Heart right ventricle (tissue), 16 donors: ENCODE measurements at regions not wholly inside any gene's neighbourhood (a gene's known extent, or its start where the extent isn't known, plus 50 kb on each side); places are given as distances from the start of the nearest gene placed in this dataset.
A peak's percentile ranks its signal among the peaks of the same experiment; 100 is the strongest.
"Not testable (repeated sequence)": the region's sequence is repeated elsewhere in the genome, so short reads cannot be mapped to it uniquely, and the experiment has no call there.

ENCODE experiments used
- ATAC-seq, 8 donors: fragments of 200-7000 bp; cut with Tn5 transposase; one replicate each; pipeline ENCODE4 v1.9.1; 2020; ENCODE audit warnings: mild to moderate bottlenecking in 8 of 8, moderate library complexity in 8 of 8, moderate number of reproducible peaks in 1 of 8
- DNase-seq, 2 donors: peaks; one replicate each; pipeline ENCODE4 v3.0.0-alpha.2; 2020
- H3K27ac ChIP-seq, 10 donors: fragments of 200-600 bp; sonication (generic) in 2 of 10; one replicate each; pipeline versions ENCODE4 v1.5.0 to v1.8.0; 2020 to 2022; ENCODE audit warnings: mild to moderate bottlenecking in 3 of 10
- H3K27me3 ChIP-seq, 7 donors: fragments of 200-600 bp; one replicate each; pipeline ENCODE4 v1.8.0; 2021 to 2022; ENCODE audit warnings: mild to moderate bottlenecking in 2 of 7
- H3K36me3 ChIP-seq, 9 donors: fragments of 200-600 bp; sonication (generic) in 1 of 9; one replicate each; pipeline versions ENCODE4 v1.5.0 to v1.8.0; 2020 to 2022; ENCODE audit warnings: mild to moderate bottlenecking in 2 of 9
- H3K4me1 ChIP-seq, 9 donors: fragments of 200-600 bp; sonication (generic) in 1 of 9; one replicate each; pipeline versions ENCODE4 v1.5.0 to v1.8.0; 2020 to 2022; ENCODE audit warnings: mild to moderate bottlenecking in 4 of 9
- H3K4me3 ChIP-seq, 10 donors: fragments of 200-600 bp; sonication (generic) in 2 of 10; one replicate each; pipeline versions ENCODE4 v1.5.0 to v1.8.0; 2020 to 2022; ENCODE audit warnings: mild to moderate bottlenecking in 7 of 10, moderate library complexity in 2 of 10
- H3K9me3 ChIP-seq, 11 donors: fragments of 200-600 bp in 10 of 11; sonication (generic) in 2 of 11; one replicate each; pipeline versions ENCODE4 v1.5.0 to v1.8.0; 2013 to 2022; ENCODE audit warnings: mild to moderate bottlenecking in 2 of 11, control low read depth in 1 of 11, moderate library complexity in 1 of 11
- WGBS, 2 donors: extraction: QIAGEN DNeasy Blood & Tissue Kit; methylation state at CpG; one replicate each; pipeline ENCODE4 v1.1.7; 2013; ENCODE audit warnings: inconsistent platforms in 1 of 2; 5-methylcytosine and 5-hydroxymethylcytosine counted together
- intact Hi-C, 10 donors: fragments of 100-400 bp; cut with DNase I; formaldehyde crosslinking; loops; one replicate each; pipeline versions ENCODE4 v1.11.1 to v1.14.2; 2022
- donor health status: Arrhythmogenic right ventricular cardiomyopathy.
- donor health status: ischemic (EF 13 %, LVEDD 7.1; RV severe dilation, severe dysfunction).
- donor health status: healthy with polysubstance abuse.
- donor health status: DM: no; HTN: yes; CAD: no.
- donor health status: DM: no; HTN: no; CAD: no.
- donor health status: ischemic (EF 25% LVEDD 6.9; RV normal size, moderate dysfunction).
- donor health status: ischemic (EF 25% LVEDD 5.7; RV mildly dilated, moderate dysfunction).
- donor health status: healthy.
- donor health status: DM: yes; HTN: yes; CAD: no.
- donor health status: Ischemic cardiomyopathy.
- donor health status: ischemic (EF 35%, LVEDD 5.7; RV mildly dilated, moderate dysfunction).
- donor health status: nonischemic (EF 11% LVEDD 7.7; RV severe dilation, severe dysfunction).
- donor health status: DM: yes; HTN: yes; CAD: no.
- donor health status: PGD.
- donor health status: ischemic (EF 29% LVEDD 5.4; RV normal size, mild dysfunction).
- donor health status: nonischemic (EF 23%, LVEDD 6.1; RV moderate dilation, normal function).

GRCh38 chr2:111381530-111382306, 261.0 kb downstream of the BCL2L11 start:
- intact Hi-C loops, ATAC-seq, H3K4me3 ChIP-seq, H3K27me3 ChIP-seq, DNase-seq, H3K9me3 ChIP-seq, H3K36me3 ChIP-seq, H3K27ac ChIP-seq, H3K4me1 ChIP-seq: not testable (repeated sequence)
- WGBS, 2 donors, result 80 to 91% methylated on average over 9 of the region's 11 CpGs

DNA sequence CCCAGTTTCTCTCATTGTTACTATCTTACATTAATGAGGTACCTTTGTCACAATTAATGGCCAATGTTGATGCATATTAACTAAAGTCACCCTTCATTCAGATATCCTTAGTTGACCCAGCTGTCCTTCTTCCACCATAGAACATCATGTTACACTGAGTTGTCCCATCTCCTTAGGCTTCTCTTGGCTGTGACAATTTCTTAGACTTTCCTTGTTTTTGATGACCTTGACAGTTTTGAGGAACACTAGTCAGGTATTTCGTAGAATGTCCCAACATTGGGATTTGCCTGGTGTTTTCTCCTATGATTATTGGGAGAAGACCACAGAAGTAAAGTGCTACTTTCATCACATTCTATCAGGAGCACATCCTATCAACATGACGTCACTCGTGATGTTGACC, 261.8 kb downstream of the BCL2L11 start:
- H3K4me3 ChIP-seq, H3K4me1 ChIP-seq, H3K27me3 ChIP-seq, H3K36me3 ChIP-seq, DNase-seq, intact Hi-C loops, H3K27ac ChIP-seq, ATAC-seq, H3K9me3 ChIP-seq: not testable (repeated sequence)
- 90 to 96% methylated on average over 2 of the region's 3 CpGs for WGBS, 2 donors

GRCh38 chr2:111383311-111383710, 262.6 kb downstream of the BCL2L11 start:
- ATAC-seq, intact Hi-C loops, H3K9me3 ChIP-seq, H3K4me3 ChIP-seq, H3K4me1 ChIP-seq, DNase-seq, H3K27me3 ChIP-seq, H3K27ac ChIP-seq, H3K36me3 ChIP-seq: not testable (repeated sequence)
- WGBS, 2 donors, result 88 to 94% methylated on average over 10 of the region's 12 CpGs

DNA sequence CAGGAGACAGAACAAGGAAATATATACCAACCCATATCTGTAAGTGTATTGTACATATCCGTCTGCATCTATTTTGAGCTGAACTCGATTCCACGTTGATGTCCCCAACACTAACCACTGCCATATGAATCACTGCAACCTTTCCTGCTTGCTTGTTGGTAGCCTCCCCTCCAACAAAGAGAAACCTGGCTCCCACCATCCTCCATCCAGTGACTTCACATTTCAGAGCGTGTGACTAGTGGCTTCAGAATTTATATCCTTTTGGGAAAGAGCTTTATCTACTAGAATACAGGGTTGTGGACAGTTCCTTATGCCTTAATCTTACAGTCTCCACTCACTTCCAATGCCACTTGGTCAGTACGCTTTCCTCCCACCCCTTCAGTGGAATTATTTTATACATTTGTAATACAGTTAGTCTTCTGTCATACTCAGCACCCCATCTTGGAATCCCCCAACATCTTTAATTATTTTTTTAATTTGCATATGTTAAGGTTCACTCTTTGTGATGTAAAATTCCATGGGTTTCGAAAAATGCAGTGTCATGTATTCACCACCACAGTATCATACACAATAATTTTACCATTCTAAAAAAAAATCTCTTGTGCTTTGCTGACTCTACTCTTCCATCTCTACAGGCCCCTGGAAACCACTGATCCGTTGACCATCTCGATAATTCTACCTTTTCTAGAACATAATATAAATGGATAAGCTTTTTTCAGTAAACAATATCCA, 264.7 kb downstream of the BCL2L11 start:
- ATAC-seq, H3K27me3 ChIP-seq, H3K4me3 ChIP-seq, DNase-seq, H3K9me3 ChIP-seq, H3K36me3 ChIP-seq, H3K27ac ChIP-seq, H3K4me1 ChIP-seq, intact Hi-C loops: not testable (repeated sequence)
- 93 to 96% methylated on average over 5 to 6 of the region's 8 CpGs for WGBS, 2 donors

- not testable (repeated sequence) for DNase-seq, ATAC-seq, H3K27ac ChIP-seq
Observed at GRCh38 chr2:111390605-111391004, 269.9 kb downstream of the BCL2L11 start.

DNA sequence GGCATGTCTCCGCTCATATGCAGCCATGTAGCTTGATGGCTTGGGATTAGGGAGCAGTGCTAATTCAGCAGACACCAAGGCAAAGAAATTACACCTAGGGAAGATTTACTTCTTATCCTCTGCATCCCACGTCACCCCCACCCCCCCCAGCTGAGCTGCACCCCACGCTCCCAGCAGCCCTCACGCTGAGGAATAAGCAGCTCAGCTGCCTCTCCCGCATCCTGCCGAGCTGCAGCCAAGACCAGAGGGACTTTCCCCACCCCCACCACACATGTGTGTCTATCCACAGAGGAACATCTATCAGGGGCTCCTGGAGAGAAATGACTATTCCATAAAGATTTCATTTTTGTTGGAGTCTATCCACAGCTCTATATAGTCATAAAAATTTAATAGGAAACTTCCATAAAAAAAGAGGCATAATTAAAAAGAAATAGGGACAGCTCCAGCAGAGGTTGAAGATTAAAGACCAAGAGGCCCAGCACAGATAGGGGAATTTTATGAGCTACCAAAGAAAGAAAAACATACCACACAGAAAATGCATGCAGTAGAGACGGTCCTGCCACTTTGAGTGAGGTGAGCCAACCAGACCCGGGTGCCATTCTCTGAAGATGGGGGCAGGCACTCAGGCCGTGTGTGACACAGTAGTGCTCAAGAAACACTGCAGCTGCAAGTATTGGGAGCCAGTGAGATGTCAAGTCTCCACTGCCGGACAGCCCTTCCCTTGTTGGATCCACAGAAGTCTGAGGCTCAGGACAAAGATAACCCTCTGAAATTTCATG, 274.8 kb downstream of the BCL2L11 start:
- H3K36me3 ChIP-seq, H3K4me3 ChIP-seq, H3K27me3 ChIP-seq, H3K27ac ChIP-seq, intact Hi-C loops, H3K9me3 ChIP-seq, H3K4me1 ChIP-seq: not testable (repeated sequence)
- ATAC-seq, result peak; percentile 77 to 92 (median 86)
- 36 to 37% methylated on average over 6 of the region's 10 CpGs for WGBS, 2 donors
- DNase-seq, result peak; percentile 20 to 58

More at GRCh38 chr2:111390605-111391004, 269.9 kb downstream of the BCL2L11 start:
- H3K4me1 ChIP-seq, H3K4me3 ChIP-seq, intact Hi-C loops, H3K9me3 ChIP-seq, H3K36me3 ChIP-seq, H3K27me3 ChIP-seq: not testable (repeated sequence)
- 93 to 100% methylated on average over 1 of the region's 2 CpGs for WGBS, 2 donors

GRCh38 chr2:111400598-111401253, 280.0 kb downstream of the BCL2L11 start:
- H3K27ac ChIP-seq, DNase-seq, H3K4me1 ChIP-seq, H3K36me3 ChIP-seq, H3K27me3 ChIP-seq, H3K4me3 ChIP-seq, H3K9me3 ChIP-seq, intact Hi-C loops: not testable (repeated sequence)
- peak; percentile 74 to 95 (median 88) for ATAC-seq
- WGBS, 2 donors, result 17 to 55% methylated on average over 3 of the region's 3 CpGs

DNA sequence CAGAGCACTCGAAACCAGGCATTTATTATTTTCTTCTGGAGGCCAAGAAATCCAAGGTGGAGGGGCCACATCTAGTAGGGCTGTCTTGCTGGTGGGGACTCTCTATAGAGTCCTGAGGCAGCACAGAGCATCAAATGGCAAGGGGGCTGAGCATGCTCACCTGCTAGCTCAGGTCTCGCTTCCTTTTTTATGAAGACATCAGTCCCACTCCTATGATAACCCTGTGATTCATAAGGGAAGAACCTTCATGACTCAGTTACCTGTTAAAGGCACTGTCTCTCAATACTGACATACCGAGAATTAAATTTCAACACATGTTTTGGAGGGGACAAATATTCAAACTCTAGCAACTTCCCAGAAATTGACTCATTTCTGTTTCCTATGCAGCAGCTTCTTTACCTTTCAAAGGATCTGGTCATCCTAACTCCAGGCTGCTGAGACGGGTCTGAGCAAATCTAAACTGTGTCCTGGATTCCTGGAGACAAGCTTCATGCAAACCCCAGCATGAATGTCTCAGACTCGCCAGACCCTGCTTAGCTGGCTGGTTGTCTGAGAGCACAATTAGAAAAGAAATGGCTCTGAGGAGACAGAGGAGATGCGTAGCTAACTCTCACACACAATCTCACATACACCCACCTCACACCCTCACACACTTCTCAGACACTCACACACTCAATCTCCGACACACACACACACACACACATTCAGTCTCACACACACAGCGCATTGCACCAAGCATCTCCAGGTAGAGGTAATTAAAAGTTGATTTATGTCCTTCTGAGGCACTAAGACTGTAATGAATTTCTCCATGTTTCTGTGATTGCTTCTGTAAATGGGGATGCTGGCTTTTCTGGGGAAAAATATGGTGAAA, 280.8 kb downstream of the BCL2L11 start:
- H3K9me3 ChIP-seq, intact Hi-C loops, H3K36me3 ChIP-seq, H3K27me3 ChIP-seq, H3K4me1 ChIP-seq, H3K4me3 ChIP-seq, DNase-seq, H3K27ac ChIP-seq: not testable (repeated sequence)
- 96 to 98% methylated on average over 3 of the region's 8 CpGs for WGBS, 2 donors
- peak in 2 of 8 donors; percentile 13 to 47 for ATAC-seq

DNA sequence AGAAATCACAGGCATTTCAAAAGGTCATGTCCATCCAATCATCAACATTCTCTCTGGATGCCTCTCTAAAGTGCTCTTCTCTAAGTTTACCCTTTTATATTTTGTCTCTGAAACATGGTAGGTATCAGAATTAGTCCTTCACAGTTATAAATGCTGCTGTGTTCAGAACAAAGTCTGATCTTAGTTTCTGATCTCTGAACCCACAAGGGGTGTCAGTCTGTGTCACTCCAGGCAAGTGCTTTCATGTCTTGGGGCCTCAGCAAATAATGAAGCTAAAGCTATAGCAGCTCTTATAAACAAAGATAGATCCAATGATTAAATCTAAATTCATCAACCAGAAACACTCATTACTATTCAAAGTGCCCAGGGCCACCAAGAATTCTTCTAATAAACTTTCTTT, 281.7 kb downstream of the BCL2L11 start:
- not testable (repeated sequence) for H3K27ac ChIP-seq

GRCh38 chr2:111403287-111403686, 282.6 kb downstream of the BCL2L11 start:
- intact Hi-C loops, H3K27ac ChIP-seq, H3K36me3 ChIP-seq, H3K9me3 ChIP-seq, DNase-seq, ATAC-seq, H3K4me1 ChIP-seq, H3K27me3 ChIP-seq, H3K4me3 ChIP-seq: not testable (repeated sequence)
- 74 to 84% methylated on average over 2 of the region's 2 CpGs for WGBS, 2 donors

More for the DNA sequence above, 281.7 kb downstream of the BCL2L11 start:
- ATAC-seq, DNase-seq, H3K27me3 ChIP-seq, H3K36me3 ChIP-seq, H3K4me1 ChIP-seq, intact Hi-C loops, H3K9me3 ChIP-seq, H3K4me3 ChIP-seq: not testable (repeated sequence)
